Gastrocnemius medialis (tissue), 4 donors: ENCODE measurements at regions not wholly inside any gene's neighbourhood (a gene's known extent, or its start where the extent isn't known, plus 50 kb on each side); places are given as distances from the start of the nearest gene placed in this dataset.

Experiments used
- ATAC-seq, 2 donors: fragments of 150-250 bp; one replicate each; pipeline ENCODE4 v1.9.1; 2016
- DNase-seq, 2 donors: peaks; one replicate each; pipeline ENCODE4 v3.0.0-alpha.2; 2019
- H3K27ac ChIP-seq, 4 donors: fragments of 200-600 bp; sonication (generic); 1 replicate in 1 of 4; 2 replicates in 3 of 4; pipeline ENCODE4 v1.5.1; 2016 to 2018; ENCODE audit warnings: mild to moderate bottlenecking in 2 of 4, moderate library complexity in 1 of 4
- H3K27me3 ChIP-seq, 3 donors: fragments of 200-600 bp; sonication (generic) in 2 of 3; 1 replicate in 1 of 3; 2 replicates in 2 of 3; pipeline versions ENCODE4 v1.5.1 to v1.6.0; 2016 to 2019; ENCODE audit warnings: mild to moderate bottlenecking in 1 of 3, moderate library complexity in 1 of 3
- H3K36me3 ChIP-seq, 2 donors: fragments of 200-600 bp; sonication (generic) in 1 of 2; one replicate each; pipeline ENCODE4 v1.5.1; 2017 to 2018
- H3K4me1 ChIP-seq, 2 donors: fragments of 200-600 bp; sonication (generic) in 1 of 2; one replicate each; pipeline ENCODE4 v1.5.1; 2016 to 2017; ENCODE audit warnings: mild to moderate bottlenecking in 2 of 2
- H3K4me3 ChIP-seq, 4 donors: fragments of 200-600 bp; sonication (generic) in 3 of 4; 1 replicate in 1 of 4; 2 replicates in 3 of 4; pipeline ENCODE4 v1.5.1; 2016 to 2019; ENCODE audit warnings: mild to moderate bottlenecking in 2 of 4
- H3K9me3 ChIP-seq, 3 donors: fragments of 200-600 bp; sonication (generic) in 2 of 3; 1 replicate in 1 of 3; 2 replicates in 2 of 3; pipeline ENCODE4 v1.5.1; 2016 to 2019
- POLR2A ChIP-seq, 2 donors: fragments of 450-650 bp; IDR thresholded peaks; one replicate each; pipeline ENCODE4 v1.6.1; 2017; ENCODE audit warnings: antibody characterized with exemption in 2 of 2, mild to moderate bottlenecking in 2 of 2, moderate library complexity in 2 of 2
- in situ Hi-C, 4 donors: fragments of 200-750 bp; cut with MboI; loops; one replicate each; pipeline versions ENCODE4 v1.15.0 to v1.8.0; 2017; ENCODE audit warnings: low sequenced_read_pairs in 4 of 4
- intact Hi-C: fragments of 100-400 bp; cut with DNase I; formaldehyde crosslinking; loops from one replicate; pipeline ENCODE4 v1.15.1; 2023; ENCODE audit warnings: low total_unique reads
- TF ChIP-seq, protein P1 (sequence below), 5 experiments: fragments of 450-650 bp in 3 of 5; fragments of 200-600 bp in 2 of 5; sonication (generic) in 2 of 5; IDR thresholded peaks in 4 of 5; conservative IDR thresholded peaks in 1 of 5; 1 replicate in 4 of 5; 2 replicates in 1 of 5; pipeline ENCODE4 v1.5.1; 2016 to 2019; ENCODE audit warnings: antibody characterized with exemption in 5 of 5, mild to moderate bottlenecking in 3 of 5, moderate library complexity in 3 of 5

DNA sequence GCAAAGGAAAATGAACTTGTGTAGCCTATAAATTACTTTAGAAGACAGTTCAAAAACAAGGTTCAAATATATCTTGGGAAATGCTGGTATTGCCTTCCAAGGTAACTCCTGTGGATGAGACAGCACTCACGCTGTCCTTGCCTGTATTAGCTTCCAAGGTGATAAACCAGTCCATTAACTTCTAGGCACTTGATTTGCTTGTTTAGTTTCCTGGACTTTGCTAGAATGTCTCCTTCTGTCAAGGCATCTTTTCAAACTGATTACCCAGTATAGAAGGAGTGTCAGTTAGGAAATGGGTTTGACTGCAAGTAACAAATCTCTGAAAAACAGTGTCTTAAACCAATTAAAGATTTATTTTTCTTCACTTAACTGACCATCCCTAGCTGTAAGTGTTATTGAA is 103.4 kb upstream of the SLC22A23 start:
- no peak overlapping the region for H3K4me3 ChIP-seq
- no peaks in the 10 kb centered on the region for H3K27me3 ChIP-seq
- no peaks in the 10 kb centered on the region for H3K36me3 ChIP-seq
- no peak for DNase-seq
- no peak overlapping the region for H3K27ac ChIP-seq
- in situ Hi-C loops (no loop called here), intact Hi-C loops (no loop called here)
- no peak for TF ChIP-seq POLR2A (IDR thresholded peaks at IDR 0.05)
- TF ChIP-seq, protein P1, sequence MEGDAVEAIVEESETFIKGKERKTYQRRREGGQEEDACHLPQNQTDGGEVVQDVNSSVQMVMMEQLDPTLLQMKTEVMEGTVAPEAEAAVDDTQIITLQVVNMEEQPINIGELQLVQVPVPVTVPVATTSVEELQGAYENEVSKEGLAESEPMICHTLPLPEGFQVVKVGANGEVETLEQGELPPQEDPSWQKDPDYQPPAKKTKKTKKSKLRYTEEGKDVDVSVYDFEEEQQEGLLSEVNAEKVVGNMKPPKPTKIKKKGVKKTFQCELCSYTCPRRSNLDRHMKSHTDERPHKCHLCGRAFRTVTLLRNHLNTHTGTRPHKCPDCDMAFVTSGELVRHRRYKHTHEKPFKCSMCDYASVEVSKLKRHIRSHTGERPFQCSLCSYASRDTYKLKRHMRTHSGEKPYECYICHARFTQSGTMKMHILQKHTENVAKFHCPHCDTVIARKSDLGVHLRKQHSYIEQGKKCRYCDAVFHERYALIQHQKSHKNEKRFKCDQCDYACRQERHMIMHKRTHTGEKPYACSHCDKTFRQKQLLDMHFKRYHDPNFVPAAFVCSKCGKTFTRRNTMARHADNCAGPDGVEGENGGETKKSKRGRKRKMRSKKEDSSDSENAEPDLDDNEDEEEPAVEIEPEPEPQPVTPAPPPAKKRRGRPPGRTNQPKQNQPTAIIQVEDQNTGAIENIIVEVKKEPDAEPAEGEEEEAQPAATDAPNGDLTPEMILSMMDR (IDR thresholded peaks at IDR 0.05 in 4 of 5, conservative IDR thresholded peaks at IDR 0.05 in 1 of 5), result no peak
- H3K9me3 ChIP-seq, result no peaks in the 10 kb centered on the region
- ATAC-seq, result no peak
- no peaks in the 10 kb centered on the region for H3K4me1 ChIP-seq

DNA sequence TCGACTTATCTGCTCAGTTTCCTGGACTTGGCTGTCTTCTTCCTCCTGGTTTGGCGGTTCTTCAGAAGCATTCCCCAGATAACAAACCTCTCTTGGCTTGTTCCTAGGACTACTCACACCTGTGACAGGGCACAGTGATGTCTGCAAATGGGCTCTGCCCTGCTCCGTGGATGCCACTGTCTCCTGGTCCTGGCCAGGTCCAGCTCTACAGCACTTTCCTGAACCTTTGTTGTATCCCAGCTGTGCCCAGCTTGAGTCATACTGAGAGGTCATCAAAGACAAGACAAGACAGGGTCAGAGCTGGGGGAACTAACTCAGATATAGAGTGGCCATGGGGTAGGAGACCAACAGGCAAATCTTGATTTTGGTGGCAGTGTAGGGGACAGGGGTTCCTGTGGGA is 102.7 kb upstream of the SLC22A23 start:
- Histone ChIP-seq H3K9me3 (no peaks in the 10 kb centered on the region), H3K27me3 (no peaks in the 10 kb centered on the region), H3K4me1 (no peaks in the 10 kb centered on the region), H3K36me3 (no peaks in the 10 kb centered on the region), H3K27ac (no peak overlapping the region), H3K4me3 (no peak overlapping the region)
- DNase-seq (no peak), ATAC-seq (no peak)
- TF ChIP-seq, protein P1 (IDR thresholded peaks at IDR 0.05 in 4 of 5, conservative IDR thresholded peaks at IDR 0.05 in 1 of 5), result no peak
- TF ChIP-seq POLR2A (IDR thresholded peaks at IDR 0.05), result no peak
- intact Hi-C loops, result no loop called here
- in situ Hi-C loops, result no loop called here

DNA sequence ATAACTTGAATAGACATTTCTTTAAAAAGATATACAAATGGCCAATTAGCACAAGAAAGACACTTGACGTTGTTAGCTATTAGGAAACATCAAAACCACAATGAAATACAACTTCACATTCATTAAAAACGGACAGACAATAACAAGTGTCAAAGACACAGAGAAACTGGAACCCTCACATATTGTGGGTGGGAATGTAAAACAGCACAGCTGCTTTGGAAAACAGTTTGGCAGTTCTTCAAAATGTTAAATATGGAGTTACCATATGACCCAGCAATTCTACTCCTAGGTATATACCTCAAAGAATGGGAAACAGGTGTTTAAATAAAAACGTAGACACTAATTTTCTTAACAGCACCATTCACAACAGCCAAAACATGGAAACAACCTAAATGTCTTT is 100.5 kb upstream of the SLC22A23 start:
- no peak overlapping the region for H3K4me3 ChIP-seq
- H3K36me3 ChIP-seq, result no peaks in the 10 kb centered on the region
- no peak overlapping the region for H3K27ac ChIP-seq
- H3K9me3 ChIP-seq, result peaks cover 0 to 6% (median 3%) of the 10 kb centered on the region in 3 donors
- DNase-seq, result no peak
- no peaks in the 10 kb centered on the region for H3K27me3 ChIP-seq
- H3K4me1 ChIP-seq, result no peaks in the 10 kb centered on the region
- intact Hi-C loops (no loop called here), in situ Hi-C loops (no loop called here)
- TF ChIP-seq POLR2A (IDR thresholded peaks at IDR 0.05), result no peak
- TF ChIP-seq, protein P1 (IDR thresholded peaks at IDR 0.05 in 4 of 5, conservative IDR thresholded peaks at IDR 0.05 in 1 of 5), result no peak
- ATAC-seq, result no peak

DNA sequence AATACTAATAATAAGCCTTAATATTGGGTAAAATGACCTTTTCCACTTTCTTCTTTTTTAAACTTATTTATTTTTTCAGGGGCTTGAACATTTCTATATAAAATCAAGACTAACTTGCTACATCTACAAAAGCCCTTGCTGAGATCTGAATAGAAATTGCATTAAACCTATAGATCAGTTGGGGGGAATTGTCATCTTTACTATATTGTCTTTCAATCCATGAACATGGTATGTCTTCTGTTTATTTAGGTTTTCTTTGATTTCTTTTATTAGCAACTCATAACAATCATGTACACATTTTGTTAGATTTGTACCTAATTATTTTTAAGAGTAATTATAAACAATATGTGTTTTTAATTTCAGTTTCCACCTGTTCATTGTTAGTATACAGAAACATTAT is 96.4 kb upstream of the SLC22A23 start:
- in situ Hi-C loops (no loop called here), intact Hi-C loops (no loop called here)
- DNase-seq (no peak), ATAC-seq (no peak)
- H3K36me3 ChIP-seq, result no peaks in the 10 kb centered on the region
- no peaks in the 10 kb centered on the region for H3K27me3 ChIP-seq
- no peak for TF ChIP-seq POLR2A (IDR thresholded peaks at IDR 0.05)
- TF ChIP-seq, protein P1 (IDR thresholded peaks at IDR 0.05 in 4 of 5, conservative IDR thresholded peaks at IDR 0.05 in 1 of 5), result no peak
- H3K4me1 ChIP-seq, result no peaks in the 10 kb centered on the region
- no peak overlapping the region for H3K27ac ChIP-seq
- no peak overlapping the region for H3K4me3 ChIP-seq
- H3K9me3 ChIP-seq, result peaks cover 0 to 6% (median 3%) of the 10 kb centered on the region in 3 donors
